HT1080 (cell line): ENCODE measurements at regions not wholly inside any gene's neighbourhood (a gene's known extent, or its start where the extent isn't known, plus 50 kb on each side); places are given as distances from the start of the nearest gene placed in this dataset.
"Not testable (repeated sequence)": the region's sequence is repeated elsewhere in the genome, so short reads cannot be mapped to it uniquely, and the experiment has no call there.

Experiments used
- DNase-seq: peaks from one replicate; pipeline ENCODE4 v3.0.0-alpha.2; 2015; ENCODE audit warnings: low read depth

GRCh38 chr4:149985981-149986380, 92.3 kb upstream of the DCLK2 start:
- DNase-seq, result no peak

- no peak for DNase-seq
These were observed 91.3 kb upstream of the DCLK2 start for GRCh38 chr4:149986917-149987316.

- DNase-seq, result no peak
These were observed 90.7 kb upstream of the DCLK2 start for GRCh38 chr4:149987330-149988086.

- DNase-seq, result no peak
These were observed 90.2 kb upstream of the DCLK2 start for GRCh38 chr4:149988087-149988410.

GRCh38 chr4:149993030-149993429, 85.2 kb upstream of the DCLK2 start:
- peak; percentile 71 for DNase-seq

- DNase-seq, result no peak
These were observed 83.0 kb upstream of the DCLK2 start for GRCh38 chr4:149995134-149995756.

GRCh38 chr4:149997881-149998421, 80.3 kb upstream of the DCLK2 start:
- peak; percentile 86 for DNase-seq

GRCh38 chr4:149999485-150000074, 78.7 kb upstream of the DCLK2 start:
- peak; percentile 37 for DNase-seq

- peak; percentile 39 for DNase-seq
These were observed 76.4 kb upstream of the DCLK2 start for GRCh38 chr4:150001815-150002214.

GRCh38 chr4:150002561-150002960, 75.7 kb upstream of the DCLK2 start:
- no peak for DNase-seq

- DNase-seq, result no peak
These were observed 73.8 kb upstream of the DCLK2 start for GRCh38 chr4:150004481-150004880.

- no peak for DNase-seq
These were observed 72.7 kb upstream of the DCLK2 start for GRCh38 chr4:150005537-150005936.

- no peak for DNase-seq
These were observed 72.0 kb upstream of the DCLK2 start for GRCh38 chr4:150006197-150006596.

- DNase-seq, result peak; percentile 70
These were observed 70.7 kb upstream of the DCLK2 start for GRCh38 chr4:150007512-150007911.

GRCh38 chr4:150008546-150008945, 69.7 kb upstream of the DCLK2 start:
- no peak for DNase-seq

GRCh38 chr4:150009533-150009932, 68.7 kb upstream of the DCLK2 start:
- DNase-seq, result no peak

- peak; percentile 76 for DNase-seq
These were observed 67.6 kb upstream of the DCLK2 start for GRCh38 chr4:150010525-150011126.

- no peak for DNase-seq
These were observed 65.3 kb upstream of the DCLK2 start for GRCh38 chr4:150012851-150013360.

GRCh38 chr4:150015910-150016309, 62.3 kb upstream of the DCLK2 start:
- not testable (repeated sequence) for DNase-seq

GRCh38 chr4:150016621-150017020, 61.6 kb upstream of the DCLK2 start:
- not testable (repeated sequence) for DNase-seq

- no peak for DNase-seq
These were observed 60.0 kb upstream of the DCLK2 start for GRCh38 chr4:150018257-150018656.

GRCh38 chr4:150021483-150021882, 56.8 kb upstream of the DCLK2 start:
- DNase-seq, result no peak
